ENCODE measurements at regions not wholly inside any gene's neighbourhood (a gene's known extent, or its start where the extent isn't known, plus 50 kb on each side); places are given as distances from the start of the nearest gene placed in this dataset.
"Not testable (repeated sequence)": the region's sequence is repeated elsewhere in the genome, so short reads cannot be mapped to it uniquely, and the experiment has no call there.

DNA sequence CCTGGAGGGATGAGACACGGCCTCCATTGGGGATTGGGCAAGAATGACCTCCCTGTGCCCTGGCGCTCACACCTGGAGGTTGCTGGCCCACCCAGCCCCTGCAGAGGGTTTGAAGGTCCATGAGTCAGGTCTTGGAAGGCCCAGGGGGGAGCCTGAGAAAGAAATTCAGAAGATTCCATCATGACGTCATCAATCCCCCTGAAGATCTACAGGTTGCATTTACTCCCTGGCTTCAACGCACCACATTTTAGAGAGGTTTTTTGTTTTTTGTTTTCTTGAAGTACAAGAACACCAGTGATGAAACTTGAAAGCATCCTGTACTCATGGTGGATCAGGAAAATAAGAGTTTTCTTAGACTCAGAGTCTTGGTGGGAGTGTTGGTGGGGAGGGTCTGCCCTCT is 82.4 kb upstream of the SLC25A33 start:
- Histone ChIP-seq H3K9me3 (no peaks in the 10 kb centered on the region), H3K36me3 (no peaks in the 10 kb centered on the region), H3K27me3 (replicated peaks; ENCODE audit: insufficient read depth) (no peaks in the 10 kb centered on the region), H3K27ac (no peak overlapping the region), H3K4me1 (replicated peaks) (no peaks in the 10 kb centered on the region), H3K4me3 (no peak overlapping the region)
- intact Hi-C loops (cut with DNase I) = loop anchor here (5.0 kb wide), 1 partner anchor 190 kb away; no protein-coding TSS in a partner anchor
- no peak for DNase-seq (ENCODE audit: low spot score)
- TF ChIP-seq, protein P1, sequence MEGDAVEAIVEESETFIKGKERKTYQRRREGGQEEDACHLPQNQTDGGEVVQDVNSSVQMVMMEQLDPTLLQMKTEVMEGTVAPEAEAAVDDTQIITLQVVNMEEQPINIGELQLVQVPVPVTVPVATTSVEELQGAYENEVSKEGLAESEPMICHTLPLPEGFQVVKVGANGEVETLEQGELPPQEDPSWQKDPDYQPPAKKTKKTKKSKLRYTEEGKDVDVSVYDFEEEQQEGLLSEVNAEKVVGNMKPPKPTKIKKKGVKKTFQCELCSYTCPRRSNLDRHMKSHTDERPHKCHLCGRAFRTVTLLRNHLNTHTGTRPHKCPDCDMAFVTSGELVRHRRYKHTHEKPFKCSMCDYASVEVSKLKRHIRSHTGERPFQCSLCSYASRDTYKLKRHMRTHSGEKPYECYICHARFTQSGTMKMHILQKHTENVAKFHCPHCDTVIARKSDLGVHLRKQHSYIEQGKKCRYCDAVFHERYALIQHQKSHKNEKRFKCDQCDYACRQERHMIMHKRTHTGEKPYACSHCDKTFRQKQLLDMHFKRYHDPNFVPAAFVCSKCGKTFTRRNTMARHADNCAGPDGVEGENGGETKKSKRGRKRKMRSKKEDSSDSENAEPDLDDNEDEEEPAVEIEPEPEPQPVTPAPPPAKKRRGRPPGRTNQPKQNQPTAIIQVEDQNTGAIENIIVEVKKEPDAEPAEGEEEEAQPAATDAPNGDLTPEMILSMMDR (IDR thresholded peaks at IDR 0.05) = no peak
- TF ChIP-seq POLR2AphosphoS5 (IDR thresholded peaks at IDR 0.05) = no peak
- no peak for TF ChIP-seq POLR2A (IDR thresholded peaks at IDR 0.05)
- 93% methylated on average over 4 of the region's 4 CpGs for WGBS

DNA sequence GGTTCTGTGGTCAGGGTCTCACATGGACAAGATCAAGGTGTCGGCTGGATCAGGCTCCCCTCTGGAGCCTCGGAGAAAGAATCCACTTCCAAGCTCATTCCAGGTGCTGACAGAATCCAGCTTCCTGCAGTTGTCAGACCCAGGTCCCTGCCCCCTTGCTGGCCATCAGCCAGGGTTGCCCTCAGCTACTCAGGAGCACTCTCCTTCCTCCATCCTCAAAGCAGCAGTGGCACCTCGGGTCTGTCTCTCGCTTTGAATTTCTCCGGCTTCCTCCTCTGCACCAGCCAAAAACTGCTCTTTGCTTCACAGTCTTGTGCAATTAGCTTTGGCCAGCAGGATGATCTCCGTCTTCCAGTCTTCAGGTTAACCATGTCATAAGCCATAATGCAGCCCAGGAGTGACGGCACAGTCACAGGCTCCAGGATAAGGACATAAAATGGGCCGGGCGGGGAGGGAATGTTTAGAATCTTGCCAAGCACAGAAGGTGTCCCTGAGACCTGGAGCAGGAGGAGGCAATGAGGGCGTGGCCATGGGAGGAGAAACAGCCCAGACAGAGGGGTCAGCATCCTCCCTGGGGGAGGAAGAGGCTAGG is 79.4 kb upstream of the SLC25A33 start:
- H3K4me3 ChIP-seq = no peak overlapping the region
- 46% methylated on average over 10 of the region's 10 CpGs for WGBS
- intact Hi-C loops (cut with DNase I) = loop anchor here (5.0 kb wide), 1 partner anchor 193 kb away; no protein-coding TSS in a partner anchor
- DNase-seq (ENCODE audit: low spot score) = no peak
- H3K36me3 ChIP-seq = no peaks in the 10 kb centered on the region
- H3K27ac ChIP-seq = no peak overlapping the region
- H3K9me3 ChIP-seq = no peaks in the 10 kb centered on the region
- no peaks in the 10 kb centered on the region for H3K27me3 ChIP-seq (replicated peaks; ENCODE audit: insufficient read depth)
- no peaks in the 10 kb centered on the region for H3K4me1 ChIP-seq (replicated peaks)
- TF ChIP-seq, protein P1 (IDR thresholded peaks at IDR 0.05) = no peak
- TF ChIP-seq POLR2A (IDR thresholded peaks at IDR 0.05) = no peak
- no peak for TF ChIP-seq POLR2AphosphoS5 (IDR thresholded peaks at IDR 0.05)

DNA sequence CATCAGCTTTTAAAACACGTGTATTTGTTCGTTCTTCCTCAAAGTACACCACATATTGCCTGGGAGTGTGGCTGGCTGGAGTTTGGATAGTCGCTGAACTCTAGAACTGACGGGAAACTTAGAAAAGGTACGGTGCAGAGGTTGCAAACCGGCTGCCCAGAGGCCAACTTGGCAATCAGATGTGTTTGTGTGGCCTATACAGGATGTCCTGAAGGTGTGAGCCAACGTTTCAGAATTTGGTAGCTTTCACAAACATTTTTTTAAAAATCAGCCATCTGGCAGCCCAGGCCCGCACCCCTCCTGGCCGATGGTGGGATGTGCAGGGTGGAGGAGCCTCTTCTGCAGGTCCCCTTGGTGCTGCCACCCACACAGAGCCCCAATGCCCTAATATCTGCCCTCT is 73.6 kb upstream of the SLC25A33 start:
- H3K27ac ChIP-seq = no peak overlapping the region
- DNase-seq (ENCODE audit: low spot score) = no peak

DNA sequence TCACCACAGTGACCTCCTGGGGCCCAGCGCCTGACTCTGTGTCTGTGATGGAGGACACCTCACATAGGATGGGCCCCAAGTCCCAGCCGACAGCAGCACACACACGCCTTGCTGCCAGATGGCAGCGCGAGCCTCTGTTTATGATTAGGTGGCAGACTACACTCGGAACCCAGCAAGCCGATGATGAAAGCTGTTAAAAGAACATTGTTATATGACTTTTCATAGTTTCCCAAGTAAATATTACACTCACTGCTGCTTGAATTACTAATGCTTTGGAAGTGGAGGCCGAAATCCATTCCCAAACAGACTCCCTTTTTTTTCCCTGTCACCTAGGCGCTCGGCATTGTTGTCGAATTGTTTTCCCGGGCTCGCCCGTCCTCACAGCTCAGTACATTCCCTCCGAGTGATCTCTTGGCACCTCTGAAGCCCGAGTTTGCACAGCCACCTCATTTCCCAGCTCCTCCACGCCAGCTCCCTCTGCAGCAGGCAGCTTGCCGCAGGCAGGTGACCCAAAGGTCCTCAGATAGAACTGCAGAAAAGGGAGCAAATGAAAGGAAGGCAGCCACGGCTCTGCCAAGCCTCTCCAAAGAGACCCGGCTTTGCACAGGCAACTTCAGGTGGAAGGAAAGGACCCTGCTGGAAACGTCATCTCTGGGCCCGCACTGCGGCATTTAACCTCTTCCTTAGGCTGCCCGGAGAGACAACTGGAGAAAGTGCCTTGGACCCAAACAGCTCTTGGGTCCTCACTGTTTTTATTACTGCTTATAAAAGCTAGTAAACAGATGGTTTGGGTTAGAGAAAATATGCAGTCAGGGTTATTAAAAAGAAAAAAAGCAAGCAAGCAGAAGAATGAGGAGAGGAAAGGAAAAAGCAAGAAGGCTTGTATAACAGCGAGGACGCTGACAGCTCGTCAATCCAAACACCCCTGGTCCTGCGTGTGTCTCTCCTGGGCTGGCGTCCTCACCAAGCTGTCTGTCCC is 72.2 kb upstream of the SLC25A33 start:
- Histone ChIP-seq H3K9me3 (no peaks in the 10 kb centered on the region), H3K4me1 (replicated peaks) (peaks cover 10% of the 10 kb centered on the region), H3K4me3 (no peak overlapping the region), H3K27me3 (replicated peaks; ENCODE audit: insufficient read depth) (no peaks in the 10 kb centered on the region), H3K36me3 (no peaks in the 10 kb centered on the region), H3K27ac (peak overlapping the region; percentile 34 to 63)
- TF ChIP-seq POLR2AphosphoS5 (IDR thresholded peaks at IDR 0.05) = peak; percentile 34
- TF ChIP-seq, protein P1 (IDR thresholded peaks at IDR 0.05) = no peak
- intact Hi-C loops (cut with DNase I) = no loop called here
- peak; percentile 50 for DNase-seq (ENCODE audit: low spot score)
- WGBS = 31% methylated on average over 29 of the region's 29 CpGs

More for the DNA sequence above, 73.6 kb upstream of the SLC25A33 start:
- Histone ChIP-seq H3K36me3 (no peaks in the 10 kb centered on the region), H3K4me3 (no peak overlapping the region), H3K27me3 (replicated peaks; ENCODE audit: insufficient read depth) (no peaks in the 10 kb centered on the region), H3K4me1 (replicated peaks) (peaks cover 10% of the 10 kb centered on the region), H3K9me3 (no peaks in the 10 kb centered on the region)
- intact Hi-C loops (cut with DNase I) = no loop called here
- TF ChIP-seq POLR2AphosphoS5 (IDR thresholded peaks at IDR 0.05) = no peak
- WGBS = 74% methylated on average over 9 of the region's 9 CpGs

DNA sequence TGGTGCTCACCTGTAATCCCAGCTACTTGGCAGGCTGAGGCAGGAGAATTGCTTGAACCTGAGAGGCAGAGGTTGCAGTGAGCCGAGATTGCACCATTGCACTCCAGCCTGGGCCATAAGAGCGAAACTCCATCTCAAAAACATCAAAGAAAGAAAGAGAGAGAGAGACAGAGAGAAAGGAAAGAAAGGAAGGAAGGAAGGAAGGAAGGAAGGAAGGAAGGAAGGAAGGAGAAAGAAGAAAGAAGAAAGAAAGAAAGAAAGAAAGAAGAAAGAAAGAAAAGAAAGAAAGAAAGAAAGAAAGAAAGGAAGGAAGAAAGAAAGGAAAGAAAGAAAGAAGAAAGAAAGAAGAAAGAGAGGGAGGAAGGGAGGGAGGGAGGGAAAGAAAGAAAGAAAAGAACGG is 69.4 kb upstream of the SLC25A33 start:
- H3K4me1 ChIP-seq (replicated peaks); H3K27ac ChIP-seq; H3K36me3 ChIP-seq; intact Hi-C loops (cut with DNase I); H3K27me3 ChIP-seq (replicated peaks; ENCODE audit: insufficient read depth); H3K9me3 ChIP-seq; DNase-seq (ENCODE audit: low spot score); H3K4me3 ChIP-seq: not testable (repeated sequence)
- 92% methylated on average over 3 of the region's 3 CpGs for WGBS

All from prostate gland (tissue), 2 donors.